ENCODE measurements at regions not wholly inside any gene's neighbourhood (a gene's known extent, or its start where the extent isn't known, plus 50 kb on each side); places are given as distances from the start of the nearest gene placed in this dataset.

GRCh38 chr2:186201371-186201770 is 284.7 kb upstream of the ZC3H15 start:
- ATAC-seq (no peak; the same call in 1 of the 2 replicates), DNase-seq (no peak)
- no peaks in the 10 kb centered on the region for H3K79me2 ChIP-seq (ENCODE audit: low read length)
- H3K4me3 ChIP-seq (ENCODE audit: low read length): no peak overlapping the region
- no peak overlapping the region for H2AFZ ChIP-seq (ENCODE audit: low read length)
- CTCF ChIA-PET: no interaction called here
- TF ChIP-seq EZH2phosphoT487 (IDR thresholded peaks at IDR 0.05; ENCODE audit: borderline replicate concordance, low read length): no peak
- TF ChIP-seq, protein P1, sequence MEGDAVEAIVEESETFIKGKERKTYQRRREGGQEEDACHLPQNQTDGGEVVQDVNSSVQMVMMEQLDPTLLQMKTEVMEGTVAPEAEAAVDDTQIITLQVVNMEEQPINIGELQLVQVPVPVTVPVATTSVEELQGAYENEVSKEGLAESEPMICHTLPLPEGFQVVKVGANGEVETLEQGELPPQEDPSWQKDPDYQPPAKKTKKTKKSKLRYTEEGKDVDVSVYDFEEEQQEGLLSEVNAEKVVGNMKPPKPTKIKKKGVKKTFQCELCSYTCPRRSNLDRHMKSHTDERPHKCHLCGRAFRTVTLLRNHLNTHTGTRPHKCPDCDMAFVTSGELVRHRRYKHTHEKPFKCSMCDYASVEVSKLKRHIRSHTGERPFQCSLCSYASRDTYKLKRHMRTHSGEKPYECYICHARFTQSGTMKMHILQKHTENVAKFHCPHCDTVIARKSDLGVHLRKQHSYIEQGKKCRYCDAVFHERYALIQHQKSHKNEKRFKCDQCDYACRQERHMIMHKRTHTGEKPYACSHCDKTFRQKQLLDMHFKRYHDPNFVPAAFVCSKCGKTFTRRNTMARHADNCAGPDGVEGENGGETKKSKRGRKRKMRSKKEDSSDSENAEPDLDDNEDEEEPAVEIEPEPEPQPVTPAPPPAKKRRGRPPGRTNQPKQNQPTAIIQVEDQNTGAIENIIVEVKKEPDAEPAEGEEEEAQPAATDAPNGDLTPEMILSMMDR (conservative IDR thresholded peaks at IDR 0.05; ENCODE audit: low read depth, low read length): no peak
- TF ChIP-seq EZH2 (IDR thresholded peaks at IDR 0.05; ENCODE audit: low read length, unreplicated experiment): no peak
- no peak overlapping the region for H3K9ac ChIP-seq (ENCODE audit: low read length)
- H3K4me2 ChIP-seq (ENCODE audit: low read length): no peak overlapping the region
- no peaks in the 10 kb centered on the region for H3K9me3 ChIP-seq (ENCODE audit: low read length)
- H3K9me2 ChIP-seq (replicated peaks; ENCODE audit: low read length): no peaks in the 10 kb centered on the region
- no peaks in the 10 kb centered on the region for H3K27me3 ChIP-seq (ENCODE audit: low read length)
- POLR2A ChIA-PET (ENCODE audit: unreplicated experiment): no interaction called here
- no peaks in the 10 kb centered on the region for H3K4me1 ChIP-seq (ENCODE audit: insufficient read depth, low read length)
- no peak overlapping the region for H3K27ac ChIP-seq (ENCODE audit: low read length)
- H3K36me3 ChIP-seq (ENCODE audit: low read depth, low read length): no peaks in the 10 kb centered on the region
- intact Hi-C loops (cut with micrococcal nuclease): no loop called here
- H4K20me1 ChIP-seq (ENCODE audit: low read length): no peaks in the 10 kb centered on the region
- no TSS peak for BruUV-seq (replicated peaks)
- no peaks in the 10 kb centered on the region for H3F3A ChIP-seq (ENCODE audit: low read length, unreplicated experiment)

DNA sequence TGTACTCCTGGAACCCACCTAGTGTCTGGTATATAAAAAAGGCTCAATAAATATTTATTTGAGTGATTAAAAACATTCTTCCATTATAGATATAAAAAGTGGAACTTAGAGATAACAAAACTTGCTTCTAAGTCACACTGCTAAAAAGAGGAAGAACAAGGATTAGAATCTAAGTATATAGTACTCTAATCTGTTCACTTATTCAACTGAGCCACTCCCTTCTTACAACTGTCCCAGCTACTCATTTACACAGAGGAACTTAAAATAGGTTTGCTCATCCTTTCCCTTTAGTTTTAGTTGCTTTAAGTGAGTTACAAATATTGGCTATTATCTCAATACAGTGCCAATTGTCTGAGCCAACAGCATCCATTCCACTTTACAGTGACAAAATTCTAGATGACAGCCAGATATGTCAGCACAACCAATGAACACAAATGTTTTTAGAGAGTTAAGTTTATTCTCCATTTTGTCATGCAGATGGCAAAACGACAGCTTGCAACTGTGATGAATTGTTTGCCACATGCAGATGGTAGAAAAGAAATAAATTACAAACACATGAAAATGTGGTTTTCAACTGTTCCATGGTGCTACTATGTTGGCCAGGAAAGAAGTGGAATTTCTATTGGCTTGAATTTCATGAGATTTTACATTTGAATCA is 280.7 kb upstream of the ZC3H15 start:
- Histone ChIP-seq H3K27me3 (ENCODE audit: low read length) (no peaks in the 10 kb centered on the region), H3K4me3 (ENCODE audit: low read length) (no peak overlapping the region), H3K36me3 (ENCODE audit: low read depth, low read length) (no peaks in the 10 kb centered on the region), H3K4me2 (ENCODE audit: low read length) (no peak overlapping the region), H3F3A (ENCODE audit: low read length, unreplicated experiment) (no peaks in the 10 kb centered on the region), H4K20me1 (ENCODE audit: low read length) (no peaks in the 10 kb centered on the region), H3K27ac (ENCODE audit: low read length) (no peak overlapping the region), H3K9me2 (replicated peaks; ENCODE audit: low read length) (no peaks in the 10 kb centered on the region), H3K4me1 (ENCODE audit: insufficient read depth, low read length) (no peaks in the 10 kb centered on the region), H2AFZ (ENCODE audit: low read length) (no peak overlapping the region), H3K9me3 (ENCODE audit: low read length) (no peaks in the 10 kb centered on the region), H3K9ac (ENCODE audit: low read length) (no peak overlapping the region), H3K79me2 (ENCODE audit: low read length) (no peaks in the 10 kb centered on the region)
- POLR2A ChIA-PET (ENCODE audit: unreplicated experiment): interaction anchor here (0.6 kb wide), 1 partner anchor 174 kb away, joined by 3 read pairs; no protein-coding TSS in a partner anchor
- CTCF ChIA-PET: no interaction called here
- no peak for ATAC-seq
- intact Hi-C loops (cut with micrococcal nuclease): no loop called here
- TF ChIP-seq EZH2 (IDR thresholded peaks at IDR 0.05; ENCODE audit: low read length, unreplicated experiment) (no peak), EZH2phosphoT487 (IDR thresholded peaks at IDR 0.05; ENCODE audit: borderline replicate concordance, low read length) (no peak)
- TF ChIP-seq, protein P1 (conservative IDR thresholded peaks at IDR 0.05; ENCODE audit: low read depth, low read length): no peak
- no TSS peak for BruUV-seq (replicated peaks)
- no peak for DNase-seq

DNA sequence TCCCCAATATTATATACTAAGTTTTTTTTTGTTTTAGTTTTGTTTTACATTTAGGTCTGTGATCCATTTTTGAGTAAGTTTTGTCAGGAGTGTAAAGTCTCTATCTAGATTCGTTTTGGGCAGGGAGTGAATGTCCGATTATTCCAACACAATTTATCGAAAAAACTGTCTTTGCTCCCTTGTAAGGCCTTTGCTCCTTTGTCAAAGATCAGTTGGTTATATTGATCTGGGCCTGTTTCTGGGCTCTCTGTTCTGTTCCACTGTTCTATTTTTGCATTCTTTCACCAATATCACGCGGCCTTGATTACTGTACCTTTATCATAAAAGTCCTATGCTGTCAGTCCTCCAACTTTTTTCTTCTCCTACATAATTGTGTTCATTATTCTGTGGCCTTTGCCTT is 276.5 kb upstream of the ZC3H15 start:
- Histone ChIP-seq H3K4me2 (ENCODE audit: low read length) (no peak overlapping the region), H3K9me2 (replicated peaks; ENCODE audit: low read length) (no peaks in the 10 kb centered on the region), H3F3A (ENCODE audit: low read length, unreplicated experiment) (no peaks in the 10 kb centered on the region), H3K9me3 (ENCODE audit: low read length) (no peaks in the 10 kb centered on the region), H3K4me3 (ENCODE audit: low read length) (no peak overlapping the region), H3K27ac (ENCODE audit: low read length) (no peak overlapping the region), H3K36me3 (ENCODE audit: low read depth, low read length) (no peaks in the 10 kb centered on the region), H3K9ac (ENCODE audit: low read length) (no peak overlapping the region), H3K79me2 (ENCODE audit: low read length) (no peaks in the 10 kb centered on the region), H3K4me1 (ENCODE audit: insufficient read depth, low read length) (no peaks in the 10 kb centered on the region), H3K27me3 (ENCODE audit: low read length) (no peaks in the 10 kb centered on the region), H2AFZ (ENCODE audit: low read length) (no peak overlapping the region), H4K20me1 (ENCODE audit: low read length) (no peaks in the 10 kb centered on the region)
- intact Hi-C loops (cut with micrococcal nuclease): no loop called here
- DNase-seq (no peak), ATAC-seq (no peak)
- no peak for TF ChIP-seq EZH2 (IDR thresholded peaks at IDR 0.05; ENCODE audit: low read length, unreplicated experiment)
- TF ChIP-seq, protein P1 (conservative IDR thresholded peaks at IDR 0.05; ENCODE audit: low read depth, low read length): no peak
- no peak for TF ChIP-seq EZH2phosphoT487 (IDR thresholded peaks at IDR 0.05; ENCODE audit: borderline replicate concordance, low read length)
- CTCF ChIA-PET: no interaction called here
- POLR2A ChIA-PET (ENCODE audit: unreplicated experiment): no interaction called here
- no TSS peak for BruUV-seq (replicated peaks)

All from PC-3 (cell line).